ENCODE measurements at regions not wholly inside any gene's neighbourhood (a gene's known extent, or its start where the extent isn't known, plus 50 kb on each side); places are given as distances from the start of the nearest gene placed in this dataset.

DNA sequence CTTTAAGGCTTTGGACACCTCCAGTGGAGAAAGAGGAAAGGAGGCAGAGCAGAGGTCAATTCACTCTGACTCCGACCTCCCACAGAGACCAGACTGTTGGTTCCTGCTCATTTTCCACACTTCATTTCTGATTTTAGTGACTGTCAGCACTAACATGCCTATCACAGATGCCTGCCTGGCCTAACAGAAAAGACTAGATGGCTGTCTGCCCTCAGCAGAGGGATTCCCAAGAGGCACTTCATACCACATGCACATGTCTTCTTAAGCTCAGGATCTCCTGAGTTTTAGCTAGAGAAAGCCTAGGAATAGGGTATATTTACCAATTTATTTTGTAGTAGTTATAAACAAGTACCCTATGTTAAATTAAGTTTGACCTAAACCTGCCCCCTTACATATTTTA lies 336.0 kb downstream of the ENC1 start:
- no peak overlapping the region for H3K4me3 ChIP-seq (ENCODE audit: control insufficient read depth, low read depth, low read length)
- no peak for DNase-seq (ENCODE audit: low read depth)
- TF ChIP-seq, protein P1, sequence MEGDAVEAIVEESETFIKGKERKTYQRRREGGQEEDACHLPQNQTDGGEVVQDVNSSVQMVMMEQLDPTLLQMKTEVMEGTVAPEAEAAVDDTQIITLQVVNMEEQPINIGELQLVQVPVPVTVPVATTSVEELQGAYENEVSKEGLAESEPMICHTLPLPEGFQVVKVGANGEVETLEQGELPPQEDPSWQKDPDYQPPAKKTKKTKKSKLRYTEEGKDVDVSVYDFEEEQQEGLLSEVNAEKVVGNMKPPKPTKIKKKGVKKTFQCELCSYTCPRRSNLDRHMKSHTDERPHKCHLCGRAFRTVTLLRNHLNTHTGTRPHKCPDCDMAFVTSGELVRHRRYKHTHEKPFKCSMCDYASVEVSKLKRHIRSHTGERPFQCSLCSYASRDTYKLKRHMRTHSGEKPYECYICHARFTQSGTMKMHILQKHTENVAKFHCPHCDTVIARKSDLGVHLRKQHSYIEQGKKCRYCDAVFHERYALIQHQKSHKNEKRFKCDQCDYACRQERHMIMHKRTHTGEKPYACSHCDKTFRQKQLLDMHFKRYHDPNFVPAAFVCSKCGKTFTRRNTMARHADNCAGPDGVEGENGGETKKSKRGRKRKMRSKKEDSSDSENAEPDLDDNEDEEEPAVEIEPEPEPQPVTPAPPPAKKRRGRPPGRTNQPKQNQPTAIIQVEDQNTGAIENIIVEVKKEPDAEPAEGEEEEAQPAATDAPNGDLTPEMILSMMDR (IDR thresholded peaks at IDR 0.05; ENCODE audit: control insufficient read depth, insufficient read depth, low read depth, low read length, missing control alignments), result no peak

DNA sequence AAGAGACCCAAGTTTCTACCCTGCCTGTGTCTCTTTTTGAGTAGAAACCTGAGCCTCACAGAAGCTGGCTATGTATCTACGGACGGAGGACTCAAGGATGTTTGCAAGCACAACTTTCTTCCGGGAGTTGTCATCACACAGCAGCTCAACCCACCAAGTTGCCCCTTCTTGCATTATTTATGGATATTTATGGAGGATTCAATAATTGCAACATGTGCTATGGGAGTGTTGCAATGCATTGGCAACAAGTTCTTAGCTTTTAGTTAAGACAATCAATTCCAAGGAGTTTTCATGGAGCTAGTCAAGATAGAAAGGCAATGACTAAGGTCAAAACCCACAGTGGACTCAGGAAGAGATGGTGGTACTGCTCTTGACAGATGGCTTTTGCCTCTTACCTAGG lies 336.9 kb downstream of the ENC1 start:
- TF ChIP-seq, protein P1 (IDR thresholded peaks at IDR 0.05; ENCODE audit: control insufficient read depth, insufficient read depth, low read depth, low read length, missing control alignments), result no peak
- H3K4me3 ChIP-seq (ENCODE audit: control insufficient read depth, low read depth, low read length), result no peak overlapping the region
- DNase-seq (ENCODE audit: low read depth), result no peak

DNA sequence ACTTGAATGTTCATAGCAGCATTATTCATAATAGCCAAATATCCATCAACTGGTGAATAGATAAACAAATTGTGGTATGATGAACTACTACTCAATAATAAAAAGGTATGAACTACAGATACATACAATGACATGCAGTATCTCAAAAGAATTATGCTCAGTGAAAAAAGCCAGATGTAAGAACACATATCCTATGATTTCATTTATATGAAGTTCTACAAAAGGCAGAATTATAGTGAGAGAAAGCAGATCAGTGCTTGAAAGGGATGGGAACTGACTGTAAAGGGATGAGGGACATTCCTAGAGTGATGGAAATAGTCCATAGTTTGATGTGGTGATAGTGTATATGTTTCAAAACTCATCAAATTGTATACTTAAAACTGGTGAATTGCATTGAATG lies 339.0 kb downstream of the ENC1 start:
- no peak overlapping the region for H3K4me3 ChIP-seq (ENCODE audit: control insufficient read depth, low read depth, low read length)
- TF ChIP-seq, protein P1 (IDR thresholded peaks at IDR 0.05; ENCODE audit: control insufficient read depth, insufficient read depth, low read depth, low read length, missing control alignments), result no peak
- no peak for DNase-seq (ENCODE audit: low read depth)

DNA sequence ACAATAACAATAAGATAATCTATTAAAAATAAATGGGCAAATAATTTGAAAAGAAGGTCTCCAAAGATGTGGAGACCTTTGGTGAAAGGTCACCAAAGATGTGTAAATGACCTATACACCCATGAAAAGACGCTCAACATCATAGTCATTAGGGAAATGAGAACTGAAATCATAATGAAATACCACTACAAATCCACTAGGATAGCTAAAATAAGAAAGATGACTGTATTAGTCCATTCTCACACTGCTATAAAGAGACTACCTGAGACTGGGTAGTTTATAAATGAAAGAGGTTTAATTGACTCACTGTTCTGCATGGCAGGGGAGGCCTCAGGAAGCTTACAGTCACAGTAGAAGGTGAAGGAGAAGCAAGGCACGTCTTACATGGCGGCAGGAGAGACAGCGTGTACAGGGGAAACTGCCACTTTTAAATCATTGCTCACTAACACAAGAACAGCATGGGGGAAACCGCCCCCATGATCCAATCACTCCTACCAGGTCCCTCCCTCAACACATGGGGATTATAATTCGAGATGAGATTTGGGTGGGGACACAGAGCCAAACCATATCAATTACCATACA lies 339.6 kb downstream of the ENC1 start:
- no peak for DNase-seq (ENCODE audit: low read depth)
- H3K4me3 ChIP-seq (ENCODE audit: control insufficient read depth, low read depth, low read length), result no peak overlapping the region
- TF ChIP-seq, protein P1 (IDR thresholded peaks at IDR 0.05; ENCODE audit: control insufficient read depth, insufficient read depth, low read depth, low read length, missing control alignments), result no peak

DNA sequence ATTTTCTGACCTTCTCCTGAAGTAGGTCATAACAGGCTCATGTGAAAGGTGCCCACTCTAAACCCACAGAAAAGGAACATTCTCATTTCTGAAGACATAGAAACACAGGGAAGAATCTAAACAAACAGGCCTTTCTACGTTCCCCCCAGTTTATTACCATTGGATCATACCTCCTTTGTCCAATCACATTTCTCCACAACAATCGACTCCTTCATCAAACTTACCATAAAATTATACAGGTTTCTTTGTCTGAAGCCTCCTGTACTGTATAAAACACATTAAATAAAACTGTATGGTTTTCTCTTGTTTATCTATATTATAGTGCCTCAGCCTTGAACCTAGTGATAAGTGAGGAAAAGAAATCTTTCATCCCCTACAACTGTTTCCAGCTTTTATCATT lies 340.7 kb downstream of the ENC1 start:
- no peak overlapping the region for H3K4me3 ChIP-seq (ENCODE audit: control insufficient read depth, low read depth, low read length)
- TF ChIP-seq, protein P1 (IDR thresholded peaks at IDR 0.05; ENCODE audit: control insufficient read depth, insufficient read depth, low read depth, low read length, missing control alignments), result no peak
- no peak for DNase-seq (ENCODE audit: low read depth)

DNA sequence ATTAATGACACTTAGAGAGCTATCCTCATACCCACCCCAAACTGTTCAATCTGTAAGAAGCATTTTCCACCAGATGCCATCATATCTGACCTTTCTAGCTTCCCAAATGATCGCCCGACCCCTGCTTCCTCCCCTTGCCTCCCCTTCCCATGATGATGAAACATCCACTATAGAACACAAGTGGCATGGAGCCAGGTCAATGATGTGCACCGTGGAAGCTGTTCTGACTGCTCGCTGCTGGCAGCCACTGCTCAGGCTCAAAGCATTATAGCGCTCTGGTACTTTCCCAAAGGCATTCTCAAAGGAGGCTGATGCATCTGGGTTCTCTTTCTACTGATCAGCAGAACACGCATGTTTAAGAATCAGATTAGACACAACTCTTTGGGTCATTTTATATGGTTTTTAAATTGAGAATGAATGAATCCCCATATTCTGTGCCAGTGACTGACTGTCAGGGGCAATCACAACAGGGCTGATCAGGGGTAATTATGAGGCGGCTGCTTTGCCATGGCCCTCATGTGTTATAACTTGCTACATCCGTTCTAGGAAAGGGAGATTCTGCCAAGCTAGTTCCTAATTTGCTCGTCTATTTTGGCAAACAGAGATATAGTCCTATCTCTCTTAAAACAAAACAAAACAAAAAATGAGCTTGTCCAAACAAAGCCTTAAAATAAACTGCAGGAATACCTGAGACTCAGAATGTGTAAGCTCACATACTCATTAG lies 343.7 kb downstream of the ENC1 start:
- H3K4me3 ChIP-seq (ENCODE audit: control insufficient read depth, low read depth, low read length), result no peak overlapping the region
- TF ChIP-seq, protein P1 (IDR thresholded peaks at IDR 0.05; ENCODE audit: control insufficient read depth, insufficient read depth, low read depth, low read length, missing control alignments), result no peak
- no peak for DNase-seq (ENCODE audit: low read depth)
